ENCODE measurements at regions not wholly inside any gene's neighbourhood (a gene's known extent, or its start where the extent isn't known, plus 50 kb on each side); places are given as distances from the start of the nearest gene placed in this dataset.

- Histone ChIP-seq H3K27ac (ENCODE audit: low read depth in 2 of 2, low read length in 1 of 2) (no peak overlapping the region), H4K20me1 (ENCODE audit: insufficient read depth) (no peaks in the 10 kb centered on the region), H3F3A (replicated peaks; ENCODE audit: insufficient read depth) (no peaks in the 10 kb centered on the region), H3K9me3 (no peaks in the 10 kb centered on the region), H3K36me3 (replicated peaks in 1 of 2; ENCODE audit: control insufficient read depth in 1 of 2, insufficient read depth in 2 of 2, low read length in 1 of 2) (no peaks in the 10 kb centered on the region), H3K4me2 (no peak overlapping the region), H3K4me3 (ENCODE audit: low read depth in 2 of 2, low read length in 1 of 2) (no peak overlapping the region), H3K27me3 (ENCODE audit: insufficient read depth) (no peaks in the 10 kb centered on the region; the same call in 1 of the 2 replicates), H3K79me2 (ENCODE audit: insufficient read depth) (no peaks in the 10 kb centered on the region), H3K4me1 (ENCODE audit: control insufficient read depth in 1 of 2, insufficient read depth in 2 of 2, low read depth in 1 of 2, low read length in 1 of 2) (no peaks in the 10 kb centered on the region; a peak in 1 of 4 replicates), H2AFZ (ENCODE audit: low read depth) (no peak overlapping the region), H3K9me2 (no peaks in the 10 kb centered on the region), H3K9ac (no peak overlapping the region)
- POLR2A ChIA-PET: no interaction called here
- DNase-seq: no peak
- CTCF ChIA-PET: no interaction called here
- no peak for TF ChIP-seq MAX (IDR thresholded peaks at IDR 0.05; ENCODE audit: low read depth)
- no peak for TF ChIP-seq EP300 (IDR thresholded peaks at IDR 0.05; ENCODE audit: borderline replicate concordance in 1 of 2, low read depth in 1 of 2, low read length in 1 of 2)
- no peak for TF ChIP-seq RAD21 (IDR thresholded peaks at IDR 0.05; ENCODE audit: low read length)
- TF ChIP-seq TEAD4 (IDR thresholded peaks at IDR 0.05; ENCODE audit: borderline replicate concordance, insufficient read depth): no peak
- WGBS (ENCODE audit: low lambda C conversion rate): 42% methylated on average over 3 of the region's 3 CpGs
Observed at GRCh38 chrX:38982843-38983242, 181.6 kb downstream of the MID1IP1 start.

- Histone ChIP-seq H3F3A (replicated peaks; ENCODE audit: insufficient read depth) (no peaks in the 10 kb centered on the region), H3K4me2 (no peak overlapping the region), H3K27me3 (ENCODE audit: insufficient read depth) (no peaks in the 10 kb centered on the region), H3K79me2 (ENCODE audit: insufficient read depth) (no peaks in the 10 kb centered on the region), H3K9me2 (no peaks in the 10 kb centered on the region), H3K36me3 (replicated peaks in 1 of 2; ENCODE audit: control insufficient read depth in 1 of 2, insufficient read depth in 2 of 2, low read length in 1 of 2) (no peaks in the 10 kb centered on the region), H4K20me1 (ENCODE audit: insufficient read depth) (no peaks in the 10 kb centered on the region), H3K4me3 (ENCODE audit: low read depth in 2 of 2, low read length in 1 of 2) (no peak overlapping the region), H3K27ac (ENCODE audit: low read depth in 2 of 2, low read length in 1 of 2) (no peak overlapping the region), H3K4me1 (ENCODE audit: control insufficient read depth in 1 of 2, insufficient read depth in 2 of 2, low read depth in 1 of 2, low read length in 1 of 2) (no peaks in the 10 kb centered on the region; a peak in 1 of 4 replicates), H3K9ac (no peak overlapping the region), H3K9me3 (no peaks in the 10 kb centered on the region), H2AFZ (ENCODE audit: low read depth) (no peak overlapping the region)
- peak; percentile 13 for DNase-seq
- ChIA-PET POLR2A (no interaction called here), CTCF (no interaction called here)
- WGBS (ENCODE audit: low lambda C conversion rate): 12% methylated on average over 3 of the region's 3 CpGs
- TF ChIP-seq MAX (IDR thresholded peaks at IDR 0.05; ENCODE audit: low read depth) (no peak), SMC3 (IDR thresholded peaks at IDR 0.05; ENCODE audit: low read depth, low read length) (peak; percentile 17; the same call in 1 of the 2 replicates), PBX3 (IDR thresholded peaks at IDR 0.05) (no peak), NFIC (IDR thresholded peaks at IDR 0.05; ENCODE audit: borderline replicate concordance) (no peak), TCF12 (IDR thresholded peaks at IDR 0.05) (no peak), SIN3A (IDR thresholded peaks at IDR 0.05; ENCODE audit: borderline replicate concordance, low read depth, low read length) (no peak), GABPA (IDR thresholded peaks at IDR 0.05; ENCODE audit: low read depth) (no peak), USF2 (IDR thresholded peaks at IDR 0.05; ENCODE audit: borderline replicate concordance, low read depth, low read length) (no peak), FOSL2 (IDR thresholded peaks at IDR 0.05; ENCODE audit: borderline replicate concordance, low read depth) (no peak), FOXM1 (IDR thresholded peaks at IDR 0.05; ENCODE audit: low read depth) (no peak), GATA2 (CRISPR knock-in tag; IDR thresholded peaks at IDR 0.05) (no peak), MXI1 (IDR thresholded peaks at IDR 0.05; ENCODE audit: low read depth, low read length) (no peak), EZH2phosphoT487 (IDR thresholded peaks at IDR 0.05; ENCODE audit: borderline replicate concordance, low read depth) (no peak), TEAD4 (IDR thresholded peaks at IDR 0.05; ENCODE audit: borderline replicate concordance, insufficient read depth) (no peak), YY1 (IDR thresholded peaks at IDR 0.05; ENCODE audit: low read depth) (no peak), EP300 (IDR thresholded peaks at IDR 0.05; ENCODE audit: borderline replicate concordance in 1 of 2, low read depth in 1 of 2, low read length in 1 of 2) (no peak), RAD21 (IDR thresholded peaks at IDR 0.05; ENCODE audit: low read length) (peak; percentile 36), CHD2 (IDR thresholded peaks at IDR 0.05; ENCODE audit: low read length, partially characterized antibody) (no peak)
- TF ChIP-seq, protein P1, sequence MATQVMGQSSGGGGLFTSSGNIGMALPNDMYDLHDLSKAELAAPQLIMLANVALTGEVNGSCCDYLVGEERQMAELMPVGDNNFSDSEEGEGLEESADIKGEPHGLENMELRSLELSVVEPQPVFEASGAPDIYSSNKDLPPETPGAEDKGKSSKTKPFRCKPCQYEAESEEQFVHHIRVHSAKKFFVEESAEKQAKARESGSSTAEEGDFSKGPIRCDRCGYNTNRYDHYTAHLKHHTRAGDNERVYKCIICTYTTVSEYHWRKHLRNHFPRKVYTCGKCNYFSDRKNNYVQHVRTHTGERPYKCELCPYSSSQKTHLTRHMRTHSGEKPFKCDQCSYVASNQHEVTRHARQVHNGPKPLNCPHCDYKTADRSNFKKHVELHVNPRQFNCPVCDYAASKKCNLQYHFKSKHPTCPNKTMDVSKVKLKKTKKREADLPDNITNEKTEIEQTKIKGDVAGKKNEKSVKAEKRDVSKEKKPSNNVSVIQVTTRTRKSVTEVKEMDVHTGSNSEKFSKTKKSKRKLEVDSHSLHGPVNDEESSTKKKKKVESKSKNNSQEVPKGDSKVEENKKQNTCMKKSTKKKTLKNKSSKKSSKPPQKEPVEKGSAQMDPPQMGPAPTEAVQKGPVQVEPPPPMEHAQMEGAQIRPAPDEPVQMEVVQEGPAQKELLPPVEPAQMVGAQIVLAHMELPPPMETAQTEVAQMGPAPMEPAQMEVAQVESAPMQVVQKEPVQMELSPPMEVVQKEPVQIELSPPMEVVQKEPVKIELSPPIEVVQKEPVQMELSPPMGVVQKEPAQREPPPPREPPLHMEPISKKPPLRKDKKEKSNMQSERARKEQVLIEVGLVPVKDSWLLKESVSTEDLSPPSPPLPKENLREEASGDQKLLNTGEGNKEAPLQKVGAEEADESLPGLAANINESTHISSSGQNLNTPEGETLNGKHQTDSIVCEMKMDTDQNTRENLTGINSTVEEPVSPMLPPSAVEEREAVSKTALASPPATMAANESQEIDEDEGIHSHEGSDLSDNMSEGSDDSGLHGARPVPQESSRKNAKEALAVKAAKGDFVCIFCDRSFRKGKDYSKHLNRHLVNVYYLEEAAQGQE (IDR thresholded peaks at IDR 0.05; ENCODE audit: low read depth, low read length): no peak
- TF ChIP-seq, protein P2, sequence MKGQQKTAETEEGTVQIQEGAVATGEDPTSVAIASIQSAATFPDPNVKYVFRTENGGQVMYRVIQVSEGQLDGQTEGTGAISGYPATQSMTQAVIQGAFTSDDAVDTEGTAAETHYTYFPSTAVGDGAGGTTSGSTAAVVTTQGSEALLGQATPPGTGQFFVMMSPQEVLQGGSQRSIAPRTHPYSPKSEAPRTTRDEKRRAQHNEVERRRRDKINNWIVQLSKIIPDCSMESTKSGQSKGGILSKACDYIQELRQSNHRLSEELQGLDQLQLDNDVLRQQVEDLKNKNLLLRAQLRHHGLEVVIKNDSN (IDR thresholded peaks at IDR 0.05; ENCODE audit: borderline replicate concordance, low read depth): no peak
Observed at GRCh38 chrX:38985375-38985774, 184.1 kb downstream of the MID1IP1 start.
